ENCODE measurements at regions not wholly inside any gene's neighbourhood (a gene's known extent, or its start where the extent isn't known, plus 50 kb on each side); places are given as distances from the start of the nearest gene placed in this dataset.

- Histone ChIP-seq H3K4me3 (ENCODE audit: low read depth in 2 of 2, low read length in 2 of 2) (no peak overlapping the region), H3K36me3 (ENCODE audit: control insufficient read depth, insufficient read depth, low read length) (no peaks in the 10 kb centered on the region), H3K27me3 (ENCODE audit: control insufficient read depth, insufficient read depth, low read length) (no peaks in the 10 kb centered on the region), H3K4me1 (ENCODE audit: control insufficient read depth, insufficient read depth, low read length) (no peaks in the 10 kb centered on the region), H3K9me3 (ENCODE audit: control insufficient read depth, insufficient read depth, low read depth, low read length) (no peaks in the 10 kb centered on the region), H3K27ac (ENCODE audit: low read length) (no peak overlapping the region)
- POLR2A ChIA-PET: no interaction called here
- no TSS peak for BruUV-seq (replicated peaks)
- intact Hi-C loops (cut with micrococcal nuclease; ENCODE audit: unreplicated experiment) (no loop called here), in situ Hi-C loops (cut with HindIII; ENCODE audit: low pct_unique_long_range_greater_than_20kb, low sequenced_read_pairs) (no loop called here)
- DNase-seq (ENCODE audit: low read depth, low spot score) (no peak), ATAC-seq (no peak)
- CTCF ChIA-PET: no interaction called here
- TF ChIP-seq POLR2AphosphoS5 (IDR thresholded peaks at IDR 0.05; ENCODE audit: low read depth, low read length): no peak
- TF ChIP-seq SIN3A (IDR thresholded peaks at IDR 0.05; ENCODE audit: borderline replicate concordance, insufficient read depth, low read depth, low read length): no peak
Observed at GRCh38 chr6:3575166-3575565, 118.3 kb upstream of the SLC22A23 start.

- TF ChIP-seq REST (IDR thresholded peaks at IDR 0.05; ENCODE audit: insufficient read depth in 1 of 2, low read depth in 2 of 2, low read length in 1 of 2): no peak
- ATAC-seq (no peak), DNase-seq (ENCODE audit: low read depth, low spot score) (no peak)
- CTCF ChIA-PET: no interaction called here
- Histone ChIP-seq H3K4me3 (ENCODE audit: low read depth in 2 of 2, low read length in 2 of 2) (no peak overlapping the region), H3K27ac (ENCODE audit: low read length) (no peak overlapping the region), H3K27me3 (ENCODE audit: control insufficient read depth, insufficient read depth, low read length) (no peaks in the 10 kb centered on the region; the same call in 1 of the 2 replicates), H3K9me3 (ENCODE audit: control insufficient read depth, insufficient read depth, low read depth, low read length) (no peaks in the 10 kb centered on the region), H3K36me3 (ENCODE audit: control insufficient read depth, insufficient read depth, low read length) (no peaks in the 10 kb centered on the region), H3K4me1 (ENCODE audit: control insufficient read depth, insufficient read depth, low read length) (no peaks in the 10 kb centered on the region)
- POLR2A ChIA-PET: no interaction called here
- BruUV-seq (replicated peaks): no TSS peak
- in situ Hi-C loops (cut with HindIII; ENCODE audit: low pct_unique_long_range_greater_than_20kb, low sequenced_read_pairs): no loop called here
- intact Hi-C loops (cut with micrococcal nuclease; ENCODE audit: unreplicated experiment): no loop called here
Observed at GRCh38 chr6:3573670-3574069, 116.8 kb upstream of the SLC22A23 start.

GRCh38 chr6:3571836-3572235 lies 115.0 kb upstream of the SLC22A23 start:
- ChIA-PET CTCF (no interaction called here), POLR2A (no interaction called here)
- in situ Hi-C loops (cut with HindIII; ENCODE audit: low pct_unique_long_range_greater_than_20kb, low sequenced_read_pairs) (no loop called here), intact Hi-C loops (cut with micrococcal nuclease; ENCODE audit: unreplicated experiment) (no loop called here)
- Histone ChIP-seq H3K4me3 (ENCODE audit: low read depth in 2 of 2, low read length in 2 of 2) (no peak overlapping the region), H3K27ac (ENCODE audit: low read length) (no peak overlapping the region), H3K9me3 (ENCODE audit: control insufficient read depth, insufficient read depth, low read depth, low read length) (no peaks in the 10 kb centered on the region), H3K36me3 (ENCODE audit: control insufficient read depth, insufficient read depth, low read length) (no peaks in the 10 kb centered on the region), H3K27me3 (ENCODE audit: control insufficient read depth, insufficient read depth, low read length) (no peaks in the 10 kb centered on the region; the same call in 1 of the 2 replicates), H3K4me1 (ENCODE audit: control insufficient read depth, insufficient read depth, low read length) (no peaks in the 10 kb centered on the region)
- no TSS peak for BruUV-seq (replicated peaks)
- TF ChIP-seq REST (IDR thresholded peaks at IDR 0.05; ENCODE audit: insufficient read depth in 1 of 2, low read depth in 2 of 2, low read length in 1 of 2): no peak
- no peak for TF ChIP-seq POLR2AphosphoS5 (IDR thresholded peaks at IDR 0.05; ENCODE audit: low read depth, low read length)
- ATAC-seq (no peak), DNase-seq (ENCODE audit: low read depth, low spot score) (no peak)
